ENCODE measurements at regions not wholly inside any gene's neighbourhood (a gene's known extent, or its start where the extent isn't known, plus 50 kb on each side); places are given as distances from the start of the nearest gene placed in this dataset.

DNA sequence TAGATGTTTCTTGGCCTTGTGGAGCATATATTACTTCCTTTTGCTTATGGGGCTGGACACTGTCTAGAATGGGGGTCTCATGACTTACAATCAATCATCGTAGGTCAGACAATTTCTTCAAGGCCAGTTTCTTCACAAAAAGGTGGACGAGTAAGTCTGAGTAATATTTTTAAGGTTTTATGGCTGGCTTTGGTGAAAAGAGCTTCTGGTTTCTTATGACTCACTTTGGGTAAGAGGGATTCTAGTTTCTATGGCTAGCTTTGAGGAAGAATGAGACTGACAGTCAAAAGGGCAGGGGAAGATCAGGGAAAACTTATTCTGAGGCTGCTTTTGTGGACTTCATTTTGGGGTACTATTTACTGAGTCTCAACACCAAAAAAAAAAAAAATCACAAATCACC lies 2067.2 kb upstream of the C9orf72 start:
- no peaks in the 10 kb centered on the region for H3K9me2 ChIP-seq (ENCODE audit: low read depth, low read length)
- H3K4me2 ChIP-seq (ENCODE audit: low read length): no peak overlapping the region
- no peaks in the 10 kb centered on the region for H3K4me1 ChIP-seq (ENCODE audit: insufficient read depth, low read length, severe bottlenecking)
- H3K27ac ChIP-seq (ENCODE audit: low read depth, low read length, poor library complexity, severe bottlenecking): no peak overlapping the region
- H2AFZ ChIP-seq (ENCODE audit: low read length): 0 out of 2 replicates have a peak overlapping the region, but pooled peaks have one; percentile 40
- H3K27me3 ChIP-seq (ENCODE audit: insufficient read depth, low read length): no peaks in the 10 kb centered on the region
- H3K4me3 ChIP-seq (ENCODE audit: low read depth, low read length, poor library complexity, severe bottlenecking): no peak overlapping the region
- H3K9ac ChIP-seq (ENCODE audit: low read length): no peak overlapping the region
- H3K9me3 ChIP-seq (ENCODE audit: low read length): no peaks in the 10 kb centered on the region
- no peaks in the 10 kb centered on the region for H4K20me1 ChIP-seq (ENCODE audit: insufficient read depth, low read length)
- no peaks in the 10 kb centered on the region for H3K36me3 ChIP-seq (ENCODE audit: insufficient read depth, low read length)
- TF ChIP-seq, protein P1, sequence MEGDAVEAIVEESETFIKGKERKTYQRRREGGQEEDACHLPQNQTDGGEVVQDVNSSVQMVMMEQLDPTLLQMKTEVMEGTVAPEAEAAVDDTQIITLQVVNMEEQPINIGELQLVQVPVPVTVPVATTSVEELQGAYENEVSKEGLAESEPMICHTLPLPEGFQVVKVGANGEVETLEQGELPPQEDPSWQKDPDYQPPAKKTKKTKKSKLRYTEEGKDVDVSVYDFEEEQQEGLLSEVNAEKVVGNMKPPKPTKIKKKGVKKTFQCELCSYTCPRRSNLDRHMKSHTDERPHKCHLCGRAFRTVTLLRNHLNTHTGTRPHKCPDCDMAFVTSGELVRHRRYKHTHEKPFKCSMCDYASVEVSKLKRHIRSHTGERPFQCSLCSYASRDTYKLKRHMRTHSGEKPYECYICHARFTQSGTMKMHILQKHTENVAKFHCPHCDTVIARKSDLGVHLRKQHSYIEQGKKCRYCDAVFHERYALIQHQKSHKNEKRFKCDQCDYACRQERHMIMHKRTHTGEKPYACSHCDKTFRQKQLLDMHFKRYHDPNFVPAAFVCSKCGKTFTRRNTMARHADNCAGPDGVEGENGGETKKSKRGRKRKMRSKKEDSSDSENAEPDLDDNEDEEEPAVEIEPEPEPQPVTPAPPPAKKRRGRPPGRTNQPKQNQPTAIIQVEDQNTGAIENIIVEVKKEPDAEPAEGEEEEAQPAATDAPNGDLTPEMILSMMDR (IDR thresholded peaks at IDR 0.05; ENCODE audit: low read length): no peak
- no peak for TF ChIP-seq EZH2 (IDR thresholded peaks at IDR 0.05; ENCODE audit: borderline replicate concordance, low read length)
- 0 out of 2 replicates have a peak, but pooled peaks cover 4% of the 10 kb centered on the region for H3F3A ChIP-seq (ENCODE audit: insufficient read depth, low read length)
- no peaks in the 10 kb centered on the region for H3K79me2 ChIP-seq (ENCODE audit: insufficient read depth, low read length)

DNA sequence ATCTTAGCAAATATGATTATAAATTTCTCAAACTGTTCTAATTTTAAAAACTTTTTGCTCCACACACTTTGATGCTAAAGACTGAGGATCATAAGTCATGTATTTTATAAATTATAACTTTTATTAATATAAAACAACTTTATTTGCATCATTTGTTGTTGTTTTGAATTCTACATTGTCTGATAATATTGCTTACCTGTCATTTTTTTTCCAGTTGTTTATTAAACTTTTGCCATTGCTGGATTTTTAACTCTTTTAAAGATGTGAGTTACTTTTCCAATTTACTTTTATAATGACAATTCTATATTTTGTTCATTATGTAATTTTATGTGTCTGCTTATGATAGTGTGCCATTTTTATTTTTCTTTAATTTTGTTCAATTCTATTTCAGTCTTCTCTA lies 2071.2 kb upstream of the C9orf72 start:
- H3K9ac ChIP-seq (ENCODE audit: low read length): no peak overlapping the region
- 0 out of 2 replicates have a peak, but pooled peaks cover 4% of the 10 kb centered on the region for H3F3A ChIP-seq (ENCODE audit: insufficient read depth, low read length)
- H3K4me2 ChIP-seq (ENCODE audit: low read length): no peak overlapping the region
- H3K79me2 ChIP-seq (ENCODE audit: insufficient read depth, low read length): no peaks in the 10 kb centered on the region
- no peaks in the 10 kb centered on the region for H3K9me2 ChIP-seq (ENCODE audit: low read depth, low read length)
- H3K9me3 ChIP-seq (ENCODE audit: low read length): no peaks in the 10 kb centered on the region
- no peaks in the 10 kb centered on the region for H3K4me1 ChIP-seq (ENCODE audit: insufficient read depth, low read length, severe bottlenecking)
- H2AFZ ChIP-seq (ENCODE audit: low read length): no peak overlapping the region
- H3K36me3 ChIP-seq (ENCODE audit: insufficient read depth, low read length): no peaks in the 10 kb centered on the region
- no peak overlapping the region for H3K27ac ChIP-seq (ENCODE audit: low read depth, low read length, poor library complexity, severe bottlenecking)
- H3K27me3 ChIP-seq (ENCODE audit: insufficient read depth, low read length): no peaks in the 10 kb centered on the region
- no peak overlapping the region for H3K4me3 ChIP-seq (ENCODE audit: low read depth, low read length, poor library complexity, severe bottlenecking)
- TF ChIP-seq, protein P1 (IDR thresholded peaks at IDR 0.05; ENCODE audit: low read length): no peak
- TF ChIP-seq EZH2 (IDR thresholded peaks at IDR 0.05; ENCODE audit: borderline replicate concordance, low read length): no peak
- H4K20me1 ChIP-seq (ENCODE audit: insufficient read depth, low read length): no peaks in the 10 kb centered on the region

DNA sequence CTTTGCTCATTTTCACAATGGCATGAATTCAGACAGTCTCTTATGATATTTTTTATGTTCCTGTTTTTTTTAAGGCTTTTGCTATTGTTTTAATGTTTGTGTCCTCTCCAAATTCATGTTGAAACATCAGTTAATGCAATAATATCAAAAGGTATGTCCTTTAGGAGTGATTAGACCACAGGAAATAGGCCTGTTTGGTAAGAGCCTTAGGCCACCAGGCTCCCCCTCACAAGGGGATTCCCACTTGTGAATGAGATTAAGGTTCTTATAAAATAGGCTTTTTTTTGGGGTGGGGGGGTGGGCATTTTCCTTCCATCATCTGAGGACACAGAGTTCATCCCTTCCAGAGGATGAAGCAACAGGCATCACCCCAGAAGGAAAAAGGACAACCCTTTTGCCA lies 2074.2 kb upstream of the C9orf72 start:
- Histone ChIP-seq H3F3A (ENCODE audit: insufficient read depth, low read length) (0 out of 2 replicates have a peak, but pooled peaks cover 4% of the 10 kb centered on the region), H2AFZ (ENCODE audit: low read length) (no peak overlapping the region), H3K36me3 (ENCODE audit: insufficient read depth, low read length) (no peaks in the 10 kb centered on the region), H3K9me3 (ENCODE audit: low read length) (no peaks in the 10 kb centered on the region), H3K4me3 (ENCODE audit: low read depth, low read length, poor library complexity, severe bottlenecking) (no peak overlapping the region), H3K4me1 (ENCODE audit: insufficient read depth, low read length, severe bottlenecking) (peaks cover 8% of the 10 kb centered on the region), H3K4me2 (ENCODE audit: low read length) (no peak overlapping the region), H4K20me1 (ENCODE audit: insufficient read depth, low read length) (no peaks in the 10 kb centered on the region), H3K9ac (ENCODE audit: low read length) (no peak overlapping the region), H3K9me2 (ENCODE audit: low read depth, low read length) (no peaks in the 10 kb centered on the region), H3K79me2 (ENCODE audit: insufficient read depth, low read length) (no peaks in the 10 kb centered on the region), H3K27me3 (ENCODE audit: insufficient read depth, low read length) (no peaks in the 10 kb centered on the region), H3K27ac (ENCODE audit: low read depth, low read length, poor library complexity, severe bottlenecking) (no peak overlapping the region)
- TF ChIP-seq, protein P1 (IDR thresholded peaks at IDR 0.05; ENCODE audit: low read length): no peak
- TF ChIP-seq EZH2 (IDR thresholded peaks at IDR 0.05; ENCODE audit: borderline replicate concordance, low read length): no peak
